Right hindlimb (tissue), 1 donor: ENCODE measurements at regions not wholly inside any gene's neighbourhood (a gene's known extent, or its start where the extent isn't known, plus 50 kb on each side); places are given as distances from the start of the nearest gene placed in this dataset.

Experiments
- DNase-seq: peaks from one replicate; pipeline ENCODE4 v3.0.0-alpha.2; 2018

DNA sequence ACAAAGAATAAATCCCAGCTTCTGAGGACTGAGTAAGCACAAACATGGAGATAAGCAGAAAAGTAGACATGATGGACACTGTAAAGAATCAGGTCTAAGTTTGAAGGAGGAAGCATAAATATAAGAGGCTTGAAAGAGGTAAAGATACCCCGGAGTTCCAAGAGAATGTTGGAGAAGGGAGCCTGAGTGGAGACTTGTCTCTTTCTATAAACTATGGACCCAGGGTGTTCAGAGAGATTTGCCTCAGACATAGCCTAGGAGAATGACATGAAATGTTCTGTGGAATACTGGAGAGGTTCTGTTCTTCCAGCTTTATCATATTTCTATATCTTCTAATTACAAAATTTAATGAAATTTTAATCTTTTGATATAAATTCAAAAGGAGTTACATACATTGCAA lies 554.3 kb upstream of the B3GALT2 start:
- no peak for DNase-seq

DNA sequence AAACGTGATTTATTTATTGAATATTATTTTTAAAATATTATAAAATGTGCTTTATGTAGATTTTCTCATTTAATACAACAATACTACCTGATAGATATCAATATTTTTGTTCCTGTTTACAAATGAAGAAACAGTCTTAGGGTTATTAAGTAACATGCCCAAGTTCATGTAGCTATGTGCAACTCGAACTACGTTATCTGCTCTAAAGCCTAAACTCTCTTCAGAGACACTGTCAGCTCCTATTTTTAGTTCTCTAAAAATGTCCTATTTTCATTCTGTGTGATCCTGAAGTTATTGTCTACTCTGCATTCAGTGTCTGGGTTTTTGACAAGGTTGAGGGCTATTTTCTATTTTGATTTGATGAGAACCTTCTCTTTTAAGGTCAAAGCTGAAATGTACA lies 550.1 kb upstream of the B3GALT2 start:
- DNase-seq = no peak

DNA sequence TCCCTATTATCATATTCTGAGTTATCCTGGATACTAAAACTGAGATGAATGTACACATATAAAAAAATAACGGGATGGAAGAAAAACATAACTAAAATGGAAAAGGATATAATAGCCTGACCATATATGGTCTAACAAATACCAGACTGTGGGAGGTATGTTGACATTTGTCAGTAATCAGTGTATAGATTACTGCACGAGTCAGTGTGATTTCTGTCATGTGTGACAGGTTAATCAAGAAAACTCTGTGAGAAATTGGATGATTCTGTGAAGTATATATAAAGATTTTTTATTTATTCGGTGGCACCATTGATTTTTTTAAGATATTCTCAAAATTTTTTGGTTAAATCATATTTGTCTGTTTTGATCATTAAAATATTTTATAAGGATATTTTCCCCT lies 547.3 kb upstream of the B3GALT2 start:
- DNase-seq = no peak

GRCh38 chr1:193730017-193730416 lies 543.6 kb upstream of the B3GALT2 start:
- no peak for DNase-seq

DNA sequence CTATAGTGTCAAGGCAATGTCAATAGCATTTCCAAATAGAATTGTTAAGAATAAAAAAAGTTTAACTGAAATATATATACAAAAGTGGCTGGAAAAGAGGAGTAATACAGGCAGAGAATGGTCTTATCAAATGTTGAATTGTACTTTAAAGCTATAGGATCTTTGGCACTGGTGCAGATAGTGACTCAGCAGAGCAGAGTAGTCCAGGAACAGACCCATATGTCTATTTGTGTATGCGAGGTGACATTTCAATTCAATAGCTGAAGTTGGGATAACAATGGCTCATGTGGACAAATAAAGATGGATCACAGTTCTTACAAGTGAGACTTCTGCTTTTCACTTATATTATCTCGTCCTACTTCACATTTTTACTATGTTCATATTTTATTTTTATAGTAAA lies 543.0 kb upstream of the B3GALT2 start:
- no peak for DNase-seq

DNA sequence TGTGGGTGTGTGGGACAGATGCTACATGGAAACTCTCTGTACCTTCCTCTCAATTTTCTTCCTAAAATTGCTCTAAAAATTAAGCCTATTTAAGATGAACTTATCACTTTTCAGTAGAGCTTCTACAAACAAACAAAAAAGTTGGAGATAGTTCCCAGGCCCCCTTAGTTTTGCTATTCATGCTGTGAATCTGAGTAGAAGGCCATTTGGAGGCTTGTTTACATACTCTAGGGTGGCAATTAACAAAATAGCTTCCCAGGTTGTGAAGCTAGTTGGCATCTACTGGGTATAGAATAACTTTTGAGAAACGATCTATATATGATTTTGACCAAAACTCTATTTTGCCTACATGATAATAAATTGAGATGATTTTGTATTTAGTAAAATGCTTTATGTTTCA lies 541.4 kb upstream of the B3GALT2 start:
- DNase-seq = no peak

GRCh38 chr1:193726722-193727121 lies 540.3 kb upstream of the B3GALT2 start:
- DNase-seq = no peak

- no peak for DNase-seq
Measured at GRCh38 chr1:193712392-193712791, 526.0 kb upstream of the B3GALT2 start.

DNA sequence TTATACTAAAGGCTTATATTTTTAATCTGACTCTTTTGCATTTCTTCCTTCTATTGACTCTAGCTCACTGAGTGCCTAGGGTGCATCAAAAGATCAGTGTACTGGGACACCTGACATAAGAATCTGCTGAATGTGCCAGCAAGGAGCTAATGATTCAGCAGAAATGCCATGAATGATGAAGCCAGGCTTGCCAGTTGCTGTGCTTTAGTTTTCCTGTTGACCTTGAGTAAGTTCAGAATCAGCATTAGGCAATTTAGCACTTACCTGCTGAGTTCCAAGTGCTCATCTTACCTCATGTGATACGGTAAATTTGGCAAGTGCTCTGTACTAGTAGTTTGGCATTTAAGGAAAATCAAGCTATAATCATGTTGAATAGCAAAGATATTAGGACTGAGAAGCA lies 523.2 kb upstream of the B3GALT2 start:
- DNase-seq = no peak

- no peak for DNase-seq
Measured at GRCh38 chr1:193707271-193708021, 521.0 kb upstream of the B3GALT2 start.

DNA sequence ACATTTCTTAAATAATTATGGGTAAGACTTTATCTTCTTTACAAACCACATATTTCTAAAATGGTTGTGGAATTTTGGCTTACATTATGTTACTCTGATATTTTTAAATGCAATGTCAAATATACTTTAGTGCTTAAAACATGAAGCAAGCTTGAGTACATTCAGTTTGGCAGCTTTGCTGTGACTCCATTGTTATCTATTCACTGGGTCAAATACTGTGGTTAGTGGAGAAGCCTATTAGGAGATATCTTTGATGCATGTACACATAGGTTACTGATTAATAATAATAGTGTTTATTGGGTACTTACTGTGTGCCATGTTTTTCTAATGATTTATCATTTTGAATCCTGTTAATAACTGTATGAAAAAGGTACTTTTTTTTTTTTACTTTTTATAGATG lies 520.4 kb upstream of the B3GALT2 start:
- no peak for DNase-seq

DNA sequence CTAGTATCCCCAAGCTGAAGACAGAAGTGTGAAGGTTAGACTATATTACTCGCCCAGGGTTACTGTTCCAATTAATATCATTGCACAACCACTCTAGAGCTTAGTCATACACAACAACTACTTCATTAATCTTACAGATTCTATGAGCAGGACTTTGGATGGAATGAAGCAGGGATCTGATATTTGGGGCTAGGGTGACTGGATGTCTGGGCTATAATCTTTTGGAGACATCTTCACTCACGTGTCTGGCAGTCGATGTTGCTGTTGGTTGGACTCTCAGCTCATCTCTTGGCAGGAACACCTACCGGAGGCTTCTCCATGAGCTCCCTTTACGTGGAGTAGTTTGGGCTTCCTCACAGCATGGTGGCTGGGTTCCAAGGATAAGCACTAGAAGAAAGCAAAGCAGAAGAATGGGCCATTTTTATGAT lies 519.2 kb upstream of the B3GALT2 start:
- DNase-seq = no peak

DNA sequence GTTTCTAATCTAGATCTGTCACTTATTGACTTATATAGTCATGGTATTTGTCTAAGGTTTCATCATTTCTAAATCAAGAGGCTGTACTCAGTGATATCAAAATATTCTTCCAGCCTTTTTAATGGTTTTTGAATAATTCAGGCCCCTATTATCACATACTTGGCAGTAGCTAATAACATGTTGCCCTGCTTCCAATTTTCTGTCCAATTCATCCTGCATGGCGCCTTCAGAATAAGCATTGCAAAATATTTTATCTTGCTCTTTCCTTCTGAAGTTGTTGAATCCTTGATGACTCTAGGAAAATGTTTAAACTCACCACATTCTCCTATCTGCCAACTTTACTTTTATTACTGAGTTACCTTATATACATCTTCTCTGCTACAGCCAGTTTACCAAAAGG lies 517.2 kb upstream of the B3GALT2 start:
- DNase-seq = no peak

- DNase-seq = no peak
Measured at GRCh38 chr1:193703121-193703520, 516.7 kb upstream of the B3GALT2 start.

DNA sequence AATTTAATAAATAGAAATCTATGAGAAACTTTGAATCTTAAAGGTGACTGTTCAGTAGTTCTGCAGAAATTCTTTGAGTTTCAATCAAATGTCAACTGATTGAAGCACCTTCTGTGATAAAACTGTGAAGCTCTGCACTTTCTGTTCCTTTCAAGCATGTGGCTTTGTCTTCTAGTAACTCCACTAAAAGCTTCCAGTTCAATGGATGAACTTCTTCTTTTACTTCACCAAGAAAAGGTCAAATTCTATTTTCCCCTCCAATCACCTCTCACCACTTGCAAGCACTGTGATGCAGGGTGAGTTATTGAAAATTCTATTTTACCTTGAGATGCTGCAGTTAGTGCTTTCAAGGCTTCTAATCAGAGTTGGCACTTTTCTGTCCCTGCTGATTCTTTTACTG lies 515.3 kb upstream of the B3GALT2 start:
- DNase-seq = no peak

- no peak for DNase-seq
Measured at GRCh38 chr1:193700710-193701355, 514.4 kb upstream of the B3GALT2 start.

- no peak for DNase-seq
Measured at GRCh38 chr1:193699261-193699660, 512.8 kb upstream of the B3GALT2 start.

DNA sequence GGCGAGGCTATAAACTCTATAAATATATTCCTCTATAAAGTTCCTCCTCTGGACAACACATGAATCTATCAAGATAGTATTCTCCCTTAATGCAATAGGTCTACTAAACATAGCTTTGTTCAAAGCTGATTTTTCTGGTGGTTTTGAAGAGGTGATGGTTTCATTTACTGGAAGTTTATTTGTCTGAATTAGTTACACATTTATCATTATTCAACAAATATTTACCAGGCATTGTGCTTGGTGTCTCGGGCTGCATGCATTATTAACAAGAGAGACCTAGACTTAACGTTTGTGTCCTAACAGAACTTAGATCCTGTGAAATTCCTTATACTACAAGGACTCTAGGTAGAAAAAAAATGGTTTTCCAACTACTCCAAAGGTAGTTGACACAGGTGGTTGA lies 511.4 kb upstream of the B3GALT2 start:
- DNase-seq = no peak

- no peak for DNase-seq
Measured at GRCh38 chr1:193697115-193697762, 510.8 kb upstream of the B3GALT2 start.

DNA sequence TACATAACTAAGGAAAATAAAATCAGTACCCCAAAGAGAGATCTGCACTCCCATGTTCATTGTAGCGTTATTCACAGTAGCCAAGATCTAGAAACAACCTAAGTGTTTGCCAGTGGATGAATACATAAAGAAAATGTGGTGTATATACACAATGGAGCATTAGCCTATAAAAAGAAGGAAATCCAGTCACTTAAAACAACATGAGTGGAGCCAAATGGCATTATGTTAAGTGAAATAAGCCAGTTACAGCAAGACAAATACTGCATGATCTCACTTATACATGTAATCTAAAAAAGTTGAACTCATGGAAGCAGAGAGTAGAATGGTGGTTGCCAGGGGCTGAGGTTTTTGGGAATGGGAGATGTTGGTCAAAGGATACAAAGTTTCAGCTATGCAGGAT lies 508.3 kb upstream of the B3GALT2 start:
- DNase-seq = no peak

DNA sequence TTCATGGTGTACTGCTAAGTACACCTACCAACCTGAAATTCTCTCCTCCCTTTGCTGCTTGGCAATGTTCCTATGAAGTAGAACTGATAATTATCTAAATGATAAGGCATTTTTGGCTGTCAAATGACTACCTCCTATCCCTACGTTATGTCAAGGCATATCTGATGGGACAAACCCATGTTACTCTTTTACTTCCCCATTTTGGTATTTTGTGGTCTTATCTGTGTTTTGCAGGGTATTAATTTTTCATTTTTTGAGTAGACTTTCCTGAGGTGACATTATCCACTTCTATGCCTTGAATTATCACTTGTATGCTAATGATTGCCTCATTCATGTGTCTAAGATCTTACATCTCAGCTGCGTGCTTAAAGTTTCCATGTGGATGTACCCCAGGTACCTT lies 499.6 kb upstream of the B3GALT2 start:
- DNase-seq = no peak

- no peak for DNase-seq
Measured at GRCh38 chr1:193681422-193681821, 495.0 kb upstream of the B3GALT2 start.

DNA sequence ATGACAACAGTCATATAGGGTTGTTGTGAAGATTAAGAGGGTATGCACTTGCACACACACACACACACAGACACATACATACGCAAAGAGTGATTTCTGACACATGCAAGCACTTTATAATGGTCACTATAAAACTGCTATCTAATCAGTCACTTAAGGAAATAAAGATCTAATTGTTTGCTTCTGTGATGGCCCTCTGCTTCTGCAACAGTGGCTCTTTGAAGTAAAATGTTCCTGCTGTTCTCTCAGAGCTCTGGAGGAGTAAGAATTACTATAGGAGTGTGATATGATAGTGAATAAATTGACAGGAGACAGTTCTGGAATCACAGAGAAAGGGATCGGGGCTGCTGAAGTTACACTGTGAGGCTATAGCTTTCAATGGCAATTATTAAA lies 494.5 kb upstream of the B3GALT2 start:
- DNase-seq = no peak

- no peak for DNase-seq
Measured at GRCh38 chr1:193680247-193680923, 494.0 kb upstream of the B3GALT2 start.
